CD4-positive, CD25-positive, alpha-beta regulatory T cell (primary cell): ENCODE measurements at regions not wholly inside any gene's neighbourhood (a gene's known extent, or its start where the extent isn't known, plus 50 kb on each side); places are given as distances from the start of the nearest gene placed in this dataset.

ENCODE experiments used
- ATAC-seq, 2 donors: fragments of 150-1000 bp; cut with Tn5 transposase; one replicate each; pipeline ENCODE4 v1.10.0; 2021; ENCODE audit warnings: low read depth in 2 of 2, moderate number of reproducible peaks in 2 of 2, moderate library complexity in 1 of 2
- DNase-seq, 3 donors: peaks; one replicate each; pipeline versions ENCODE4 v3.0.0 to v3.0.0-alpha.2; 2012 to 2022; ENCODE audit warnings: mixed read lengths in 1 of 3
- H3K27ac ChIP-seq: one replicate; pipeline ENCODE4 v1.7.0; 2013; ENCODE audit warnings: mild to moderate bottlenecking, low read length; ENCODE audit not compliant: insufficient read depth, poor library complexity, severe bottlenecking
- H3K27me3 ChIP-seq: one replicate; pipeline ENCODE4 v1.7.0; 2013; ENCODE audit warnings: low read length; ENCODE audit not compliant: control insufficient read depth, insufficient read depth
- H3K36me3 ChIP-seq: one replicate; pipeline ENCODE4 v1.7.0; 2013; ENCODE audit warnings: mild to moderate bottlenecking, low read length, moderate library complexity; ENCODE audit not compliant: control insufficient read depth, insufficient read depth
- H3K4me1 ChIP-seq: 2 replicates; pipeline ENCODE4 v1.7.0; 2013; ENCODE audit warnings: mild to moderate bottlenecking, low read length; ENCODE audit not compliant: insufficient read depth, control insufficient read depth, poor library complexity, severe bottlenecking
- H3K4me3 ChIP-seq: one replicate; pipeline ENCODE4 v1.7.0; 2013; ENCODE audit warnings: low read depth, mild to moderate bottlenecking, low read length, moderate library complexity
- H3K9me3 ChIP-seq, 2 experiments: 1 replicate in 1 of 2; 2 replicates in 1 of 2; pipeline ENCODE4 v1.7.0; 2013; ENCODE audit warnings: low read length in 2 of 2, mild to moderate bottlenecking in 1 of 2, moderate library complexity in 1 of 2; ENCODE audit not compliant: control insufficient read depth in 2 of 2
- H3K27ac Mint-ChIP-seq, 3 donors: one replicate each; pipeline ENCODE4 v1.8.0; 2020 to 2022; ENCODE audit warnings: mild to moderate bottlenecking in 3 of 3, mixed read lengths in 3 of 3, moderate library complexity in 2 of 3
- H3K27me3 Mint-ChIP-seq: one replicate; pipeline ENCODE4 v1.8.0; 2022; ENCODE audit warnings: mild to moderate bottlenecking, mixed read lengths
- H3K36me3 Mint-ChIP-seq: one replicate; pipeline ENCODE4 v1.8.0; 2020; ENCODE audit warnings: mixed read lengths
- H3K4me1 Mint-ChIP-seq, 4 donors: one replicate each; pipeline ENCODE4 v1.8.0; 2020 to 2022; ENCODE audit warnings: mixed read lengths in 4 of 4, mild to moderate bottlenecking in 1 of 4
- H3K4me3 Mint-ChIP-seq, 4 donors: one replicate each; pipeline ENCODE4 v1.8.0; 2020 to 2022; ENCODE audit warnings: mild to moderate bottlenecking in 4 of 4, mixed read lengths in 4 of 4, moderate library complexity in 3 of 4
- H3K9me3 Mint-ChIP-seq, 7 donors: one replicate each; pipeline ENCODE4 v1.8.0; 2020 to 2022; ENCODE audit warnings: mixed read lengths in 7 of 7, mild to moderate bottlenecking in 3 of 7, moderate library complexity in 2 of 7

DNA sequence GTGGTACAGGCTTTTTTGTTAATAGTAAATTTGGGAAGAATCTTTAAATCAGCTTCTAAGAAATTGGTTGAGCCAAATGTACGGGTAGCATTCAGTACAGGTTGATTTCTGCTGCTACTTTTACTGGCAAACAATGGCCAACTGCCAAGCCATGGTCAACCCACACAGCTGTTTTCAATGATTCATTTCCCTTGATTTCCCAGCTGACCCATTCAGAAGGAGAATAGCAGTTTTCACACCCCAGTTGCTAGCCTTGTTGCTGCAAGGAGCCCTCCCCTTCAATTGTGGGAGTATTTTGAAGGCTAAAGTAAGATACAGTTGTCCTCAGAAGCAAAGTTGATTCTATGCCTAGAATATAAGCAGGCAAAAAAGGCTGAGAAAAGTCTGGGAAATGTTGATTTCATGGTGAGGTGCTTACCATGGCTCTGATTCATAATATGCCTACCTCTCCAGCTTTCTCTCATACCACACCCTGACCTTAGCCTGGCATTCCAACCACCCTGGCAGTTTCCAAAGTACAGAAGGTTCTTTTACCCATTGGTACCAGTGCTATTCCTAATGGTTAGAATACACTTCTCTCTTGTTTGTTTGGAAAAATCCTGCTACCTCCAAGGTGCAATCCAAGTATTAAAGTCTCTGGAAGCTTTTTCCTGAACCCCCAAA is 320.3 kb upstream of the TGFBR2 start:
- Mint-ChIP-seq H3K4me3 (no peak overlapping the region), H3K4me1 (peaks cover 0 to 10% (median 7%) of the 10 kb centered on the region in 4 donors), H3K27ac (no peak overlapping the region), H3K36me3 (no peaks in the 10 kb centered on the region), H3K9me3 (no peaks in the 10 kb centered on the region), H3K27me3 (no peaks in the 10 kb centered on the region)
- DNase-seq (no peak), ATAC-seq (no peak)
- Histone ChIP-seq H3K4me1 (no peaks in the 10 kb centered on the region), H3K4me3 (no peak overlapping the region), H3K27me3 (no peaks in the 10 kb centered on the region), H3K36me3 (no peaks in the 10 kb centered on the region), H3K9me3 (no peaks in the 10 kb centered on the region), H3K27ac (no peak overlapping the region)

DNA sequence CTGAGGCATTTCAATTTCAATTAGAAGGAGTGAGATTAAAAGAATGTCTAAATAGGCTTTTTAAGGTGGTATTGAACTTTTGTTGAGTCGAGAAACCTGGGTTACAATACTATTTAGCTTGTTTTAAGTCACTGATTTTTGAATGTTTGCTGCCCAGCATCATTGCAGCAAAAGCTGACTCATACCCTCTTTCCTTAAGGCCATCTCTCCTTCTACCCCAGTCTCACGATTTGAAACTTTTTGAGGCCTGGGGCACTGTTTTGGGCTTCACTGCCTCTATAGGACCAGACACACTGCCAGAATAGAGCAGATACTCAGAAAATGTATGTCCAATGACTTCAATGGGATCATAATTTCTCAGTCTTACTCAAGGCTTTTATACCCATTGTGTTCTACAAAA is 319.6 kb upstream of the TGFBR2 start:
- ATAC-seq = no peak

DNA sequence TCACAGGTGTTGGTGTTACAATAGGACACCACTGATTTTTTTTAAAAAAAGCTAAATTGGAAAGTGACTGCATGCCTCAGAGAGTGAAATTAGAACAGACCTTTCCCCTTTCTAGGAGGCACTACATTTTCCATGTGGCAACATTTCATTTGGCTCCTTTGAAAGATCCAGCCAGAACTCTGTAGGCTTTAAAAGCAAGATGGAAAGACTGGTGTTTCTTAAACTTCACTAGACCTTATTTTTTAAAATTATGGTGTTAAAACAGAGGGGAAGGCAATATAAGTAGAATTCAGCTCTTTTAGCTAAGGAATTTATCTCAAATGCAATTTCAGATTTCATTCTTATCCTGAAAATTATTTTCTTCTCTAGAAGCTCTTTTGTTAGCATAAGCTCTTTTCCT is 317.6 kb upstream of the TGFBR2 start:
- Mint-ChIP-seq H3K4me3 (no peak overlapping the region), H3K27ac (no peak overlapping the region)
- no peak for DNase-seq

More for the DNA sequence above, 319.6 kb upstream of the TGFBR2 start:
- no peaks in the 10 kb centered on the region for H3K4me1 ChIP-seq
- Mint-ChIP-seq H3K4me3 (no peak overlapping the region), H3K27ac (no peak overlapping the region), H3K36me3 (no peaks in the 10 kb centered on the region), H3K9me3 (no peaks in the 10 kb centered on the region), H3K27me3 (no peaks in the 10 kb centered on the region), H3K4me1 (peaks cover 0 to 10% (median 9%) of the 10 kb centered on the region in 4 donors)
- H3K36me3 ChIP-seq = no peaks in the 10 kb centered on the region
- H3K9me3 ChIP-seq = no peaks in the 10 kb centered on the region
- no peak overlapping the region for H3K27ac ChIP-seq
- no peak overlapping the region for H3K4me3 ChIP-seq
- DNase-seq = no peak
- H3K27me3 ChIP-seq = no peaks in the 10 kb centered on the region

DNA sequence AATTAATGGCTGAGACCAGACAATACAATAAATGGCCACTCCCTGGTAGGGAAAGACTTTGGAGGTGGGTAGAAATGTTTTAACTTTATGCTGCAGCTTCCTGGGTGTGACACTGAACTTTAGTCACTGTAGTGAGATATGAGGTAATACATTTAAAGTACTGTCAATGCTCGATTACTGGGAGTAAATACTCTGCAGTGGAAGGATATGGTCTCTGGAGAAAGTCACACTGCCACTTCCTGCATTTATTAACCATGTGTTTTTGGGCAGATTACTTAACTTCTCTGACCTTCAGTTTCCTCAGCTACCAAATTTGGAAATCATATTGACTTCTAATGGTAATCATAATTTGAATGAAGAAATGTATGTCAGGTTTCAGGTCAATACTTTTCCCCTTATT is 317.1 kb upstream of the TGFBR2 start:
- Mint-ChIP-seq H3K27ac (no peak overlapping the region), H3K4me1 (peaks cover 0 to 10% (median 8%) of the 10 kb centered on the region in 4 donors), H3K4me3 (no peak overlapping the region), H3K36me3 (no peaks in the 10 kb centered on the region), H3K27me3 (peaks cover 6% of the 10 kb centered on the region), H3K9me3 (no peaks in the 10 kb centered on the region)
- H3K36me3 ChIP-seq = no peaks in the 10 kb centered on the region
- ATAC-seq (no peak), DNase-seq (peak in 1 of 3 donors; percentile 16)
- H3K9me3 ChIP-seq = no peaks in the 10 kb centered on the region
- H3K4me1 ChIP-seq = no peaks in the 10 kb centered on the region
- no peak overlapping the region for H3K27ac ChIP-seq
- H3K4me3 ChIP-seq = no peak overlapping the region
- no peaks in the 10 kb centered on the region for H3K27me3 ChIP-seq

More for the DNA sequence above, 317.6 kb upstream of the TGFBR2 start:
- H3K4me3 ChIP-seq = no peak overlapping the region
- peaks cover 0 to 10% (median 10%) of the 10 kb centered on the region in 4 donors for H3K4me1 Mint-ChIP-seq
- H3K27me3 ChIP-seq = no peaks in the 10 kb centered on the region
- no peak for ATAC-seq
- H3K9me3 ChIP-seq = no peaks in the 10 kb centered on the region
- H3K27ac ChIP-seq = no peak overlapping the region
- no peaks in the 10 kb centered on the region for H3K9me3 Mint-ChIP-seq
- no peaks in the 10 kb centered on the region for H3K4me1 ChIP-seq
- no peaks in the 10 kb centered on the region for H3K36me3 Mint-ChIP-seq
- peaks cover 1% of the 10 kb centered on the region for H3K27me3 Mint-ChIP-seq
- H3K36me3 ChIP-seq = no peaks in the 10 kb centered on the region

GRCh38 chr3:30289766-30290165 is 316.6 kb upstream of the TGFBR2 start:
- Mint-ChIP-seq H3K27me3 (peaks cover 6% of the 10 kb centered on the region), H3K36me3 (no peaks in the 10 kb centered on the region), H3K4me3 (no peak overlapping the region), H3K4me1 (peaks cover 0 to 10% (median 8%) of the 10 kb centered on the region in 4 donors), H3K27ac (no peak overlapping the region), H3K9me3 (no peaks in the 10 kb centered on the region)
- Histone ChIP-seq H3K27me3 (no peaks in the 10 kb centered on the region), H3K27ac (no peak overlapping the region), H3K4me1 (no peaks in the 10 kb centered on the region), H3K9me3 (no peaks in the 10 kb centered on the region), H3K36me3 (no peaks in the 10 kb centered on the region), H3K4me3 (no peak overlapping the region)
- DNase-seq = no peak
- ATAC-seq = no peak

DNA sequence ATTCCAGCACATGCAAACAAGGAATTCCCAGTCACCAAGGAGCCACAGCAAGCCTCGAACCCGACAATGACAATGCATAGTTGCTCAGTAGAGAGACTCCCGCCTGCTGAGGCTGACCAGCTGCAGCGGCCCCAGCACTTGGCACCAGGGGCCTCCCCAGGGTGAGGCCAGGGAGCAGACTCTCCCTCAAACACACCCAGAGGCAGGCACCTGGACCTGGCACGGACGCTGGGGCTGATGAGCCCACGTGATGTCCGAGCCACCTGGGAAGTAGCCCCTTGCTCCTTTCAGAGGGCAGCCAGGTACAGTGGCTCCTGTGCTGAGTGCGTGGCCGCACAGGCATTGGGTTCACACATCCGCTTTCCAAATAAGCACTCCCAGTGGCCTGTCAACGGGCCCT is 315.9 kb upstream of the TGFBR2 start:
- Histone ChIP-seq H3K27me3 (peaks cover 1% of the 10 kb centered on the region), H3K27ac (no peak overlapping the region), H3K4me3 (no peak overlapping the region), H3K36me3 (no peaks in the 10 kb centered on the region), H3K4me1 (no peaks in the 10 kb centered on the region), H3K9me3 (no peaks in the 10 kb centered on the region)
- peaks cover 6% of the 10 kb centered on the region for H3K27me3 Mint-ChIP-seq
- no peak for ATAC-seq
- no peak overlapping the region for H3K27ac Mint-ChIP-seq
- no peak overlapping the region for H3K4me3 Mint-ChIP-seq
- no peaks in the 10 kb centered on the region for H3K9me3 Mint-ChIP-seq
- no peak for DNase-seq
- no peaks in the 10 kb centered on the region for H3K36me3 Mint-ChIP-seq
- H3K4me1 Mint-ChIP-seq = peaks cover 0 to 10% (median 8%) of the 10 kb centered on the region in 4 donors

DNA sequence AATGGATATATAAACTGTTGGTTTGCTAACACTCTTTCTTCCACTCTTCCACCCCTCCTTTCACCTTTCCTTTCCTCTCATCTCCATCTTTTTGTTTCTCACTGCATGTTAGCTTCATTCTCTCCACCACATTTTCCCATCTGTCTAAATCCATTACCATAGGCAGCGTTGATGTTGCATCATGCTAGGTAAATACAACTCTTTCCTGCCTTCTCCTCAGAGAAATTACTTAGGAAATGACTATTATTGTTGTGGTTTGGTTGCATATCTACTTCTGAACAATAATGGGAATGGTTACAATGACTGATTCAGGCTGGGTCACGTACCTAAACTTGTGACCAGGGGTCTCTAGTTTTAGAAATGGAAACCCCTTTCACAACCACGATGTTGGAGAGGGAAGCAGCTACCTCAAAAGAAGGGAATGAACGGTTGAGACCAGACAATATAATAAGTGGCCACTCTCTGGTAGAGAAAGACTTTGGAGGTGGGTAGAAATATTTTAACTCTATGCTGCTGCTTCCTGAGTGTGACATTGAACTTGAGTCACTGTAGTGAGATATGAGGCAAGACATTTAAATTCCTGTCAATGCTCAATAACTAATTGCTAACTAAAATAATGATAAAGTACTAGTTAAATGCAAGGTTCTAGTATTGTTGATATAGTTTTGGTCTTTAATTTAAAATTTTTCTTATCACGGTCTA is 314.1 kb upstream of the TGFBR2 start:
- no peak overlapping the region for H3K27ac Mint-ChIP-seq
- no peak overlapping the region for H3K27ac ChIP-seq
- no peaks in the 10 kb centered on the region for H3K9me3 ChIP-seq
- H3K4me3 ChIP-seq = no peak overlapping the region
- DNase-seq (no peak), ATAC-seq (no peak)
- peaks cover 6% of the 10 kb centered on the region for H3K27me3 Mint-ChIP-seq
- no peaks in the 10 kb centered on the region for H3K36me3 Mint-ChIP-seq
- peak overlapping the region in 1 of 4 donors; percentile 29 for H3K4me3 Mint-ChIP-seq
- no peaks in the 10 kb centered on the region for H3K4me1 ChIP-seq
- H3K4me1 Mint-ChIP-seq = peaks cover 0 to 10% (median 7%) of the 10 kb centered on the region in 4 donors
- H3K27me3 ChIP-seq = peaks cover 3% of the 10 kb centered on the region
- H3K9me3 Mint-ChIP-seq = no peaks in the 10 kb centered on the region
- H3K36me3 ChIP-seq = no peaks in the 10 kb centered on the region
